H1 (cell line): ENCODE measurements at regions not wholly inside any gene's neighbourhood (a gene's known extent, or its start where the extent isn't known, plus 50 kb on each side); places are given as distances from the start of the nearest gene placed in this dataset.

Experiments
- CTCF ChIA-PET: fragments of 300-600 bp; sonication (Branson Sonifier 250); formaldehyde crosslinking; loops from one replicate; lab custom pipeline; 2021; ENCODE audit not compliant: partially characterized antibody; lab: Charles Lee
- POLR2A ChIA-PET: fragments of 300-600 bp; sonication (Branson Sonifier 250); formaldehyde crosslinking; loops from one replicate; lab custom pipeline; 2021; ENCODE audit warnings: inconsistent platforms; ENCODE audit not compliant: partially characterized antibody; lab: Charles Lee
- DNase-seq, 2 experiments: peaks; one replicate each; pipeline versions ENCODE4 v3.0.0 to v3.0.0-alpha.2; 2010 to 2022; ENCODE audit warnings: low spot score in 2 of 2, low read depth in 1 of 2, mixed read lengths in 1 of 2
- FAIRE-seq: peaks from 2 replicates; lab custom pipeline; 2011; peaks lifted over from hg19 to GRCh38; lab: Jason Lieb, UNC
- H2AFZ ChIP-seq: 2 replicates; pipeline ENCODE4 v1.8.1; 2012; ENCODE audit warnings: low read length, inconsistent platforms
- H2AK5ac ChIP-seq: 2 replicates; pipeline ENCODE4 v1.6.1; 2013; ENCODE audit warnings: low read depth, low read length
- H2BK120ac ChIP-seq: replicated peaks from 2 replicates; pipeline ENCODE3; 2013; ENCODE audit warnings: low read depth, low read length, inconsistent platforms
- H2BK12ac ChIP-seq: 2 replicates; pipeline ENCODE4 v1.6.1; 2013; ENCODE audit warnings: low read depth, low read length
- H2BK15ac ChIP-seq: 2 replicates; pipeline ENCODE4 v1.6.1; 2013; ENCODE audit warnings: low read length
- H2BK20ac ChIP-seq: 2 replicates; pipeline ENCODE4 v1.6.1; 2013; ENCODE audit warnings: low read length
- H2BK5ac ChIP-seq: 2 replicates; pipeline ENCODE4 v1.6.1; 2013; ENCODE audit warnings: low read depth, low read length
- H3K14ac ChIP-seq: 2 replicates; pipeline ENCODE4 v1.6.1; 2013; ENCODE audit warnings: inconsistent platforms; ENCODE audit not compliant: insufficient read length
- H3K18ac ChIP-seq: 2 replicates; pipeline ENCODE4 v1.6.1; 2013; ENCODE audit warnings: low read length; ENCODE audit errors: extremely low read depth
- H3K23ac ChIP-seq: 2 replicates; pipeline ENCODE4 v1.6.1; 2013; ENCODE audit warnings: inconsistent platforms; ENCODE audit not compliant: insufficient read length
- H3K23me2 ChIP-seq: 2 replicates; pipeline ENCODE4 v1.6.1; 2013; ENCODE audit warnings: low read depth, low read length
- H3K27ac ChIP-seq: 2 replicates; pipeline ENCODE4 v1.6.1; 2011; ENCODE audit warnings: low read depth, low read length, inconsistent platforms
- H3K27me3 ChIP-seq, 4 experiments: replicated peaks in 1 of 4; 1 replicate in 1 of 4; 2 replicates in 3 of 4; pipeline versions ENCODE4 v1.6.1 to v1.8.1; 2011 to 2013; ENCODE audit warnings: low read length in 3 of 4, mild to moderate bottlenecking in 3 of 4, inconsistent platforms in 2 of 4, mixed read lengths in 2 of 4, moderate library complexity in 1 of 4; ENCODE audit not compliant: control insufficient read depth in 3 of 4, insufficient read depth in 3 of 4; ENCODE audit errors: extremely low read depth in 1 of 4
- H3K36me3 ChIP-seq, 4 experiments: 2 replicates each; pipeline versions ENCODE4 v1.6.1 to v1.8.1; 2011 to 2013; ENCODE audit warnings: mild to moderate bottlenecking in 4 of 4, low read length in 3 of 4, moderate library complexity in 2 of 4, control low read depth in 1 of 4, inconsistent platforms in 1 of 4; ENCODE audit not compliant: insufficient read depth in 4 of 4, control insufficient read depth in 2 of 4
- H3K4ac ChIP-seq: replicated peaks from 2 replicates; pipeline ENCODE3; 2013; ENCODE audit warnings: low read length, low read depth, mixed read lengths, inconsistent platforms; ENCODE audit not compliant: insufficient read length
- H3K4me1 ChIP-seq, 4 experiments: replicated peaks in 1 of 4; 1 replicate in 1 of 4; 2 replicates in 3 of 4; pipeline versions ENCODE4 v1.6.1 to v1.8.1; 2011 to 2013; ENCODE audit warnings: low read length in 3 of 4, inconsistent platforms in 2 of 4, mixed read lengths in 1 of 4; ENCODE audit not compliant: insufficient read depth in 4 of 4, control insufficient read depth in 3 of 4
- H3K4me2 ChIP-seq, 2 experiments: 2 replicates each; pipeline versions ENCODE4 v1.6.1 to v1.8.1; 2011 to 2013; ENCODE audit warnings: low read depth in 2 of 2, low read length in 2 of 2, control low read depth in 1 of 2, inconsistent platforms in 1 of 2, mild to moderate bottlenecking in 1 of 2; ENCODE audit not compliant: insufficient read depth in 1 of 2
- H3K4me3 ChIP-seq, 4 experiments: fragments of 200-600, 300-600 bp in 1 of 4; sonication (generic), shearing (Covaris generic), sonication (Bioruptor Twin) in 1 of 4; 2 replicates each; pipeline versions ENCODE4 v1.5.1 to v1.8.1; 2011 to 2016; ENCODE audit warnings: low read length in 4 of 4, low read depth in 3 of 4, control low read depth in 2 of 4, inconsistent platforms in 2 of 4, mild to moderate bottlenecking in 2 of 4, mixed read lengths in 1 of 4, moderate library complexity in 1 of 4; ENCODE audit not compliant: insufficient read depth in 2 of 4; ENCODE audit errors: extremely low read depth in 1 of 4
- H3K56ac ChIP-seq: replicated peaks from 2 replicates; pipeline ENCODE3; 2013; ENCODE audit warnings: low read depth, mild to moderate bottlenecking, mixed read lengths, low read length, inconsistent platforms; ENCODE audit not compliant: insufficient read length
- H3K79me1 ChIP-seq: 2 replicates; pipeline ENCODE4 v1.6.1; 2013; ENCODE audit warnings: low read depth, low read length, control low read depth
- H3K79me2 ChIP-seq, 2 experiments: 2 replicates each; pipeline versions ENCODE4 v1.6.1 to v1.8.1; 2012 to 2013; ENCODE audit warnings: low read length in 2 of 2, mild to moderate bottlenecking in 2 of 2, inconsistent platforms in 1 of 2; ENCODE audit not compliant: insufficient read depth in 2 of 2, control insufficient read depth in 1 of 2
- H3K9ac ChIP-seq, 4 experiments: replicated peaks in 1 of 4; 1 replicate in 1 of 4; 2 replicates in 3 of 4; pipeline versions ENCODE4 v1.6.1 to v1.8.1; 2011 to 2013; ENCODE audit warnings: low read depth in 3 of 4, low read length in 3 of 4, control low read depth in 2 of 4, mild to moderate bottlenecking in 2 of 4, moderate library complexity in 2 of 4, inconsistent platforms in 1 of 4; ENCODE audit errors: extremely low read depth in 1 of 4
- H3K9me3 ChIP-seq, 2 experiments: 2 replicates each; pipeline versions ENCODE4 v1.6.1 to v1.8.1; 2012 to 2013; ENCODE audit warnings: mild to moderate bottlenecking in 2 of 2, moderate library complexity in 2 of 2, control low read depth in 1 of 2, inconsistent platforms in 1 of 2, low read depth in 1 of 2, low read length in 1 of 2, mixed read lengths in 1 of 2; ENCODE audit not compliant: insufficient read depth in 2 of 2
- H4K20me1 ChIP-seq, 2 experiments: replicated peaks in 1 of 2; 2 replicates each; pipeline versions ENCODE3 to v1.8.1; 2011 to 2013; ENCODE audit warnings: inconsistent platforms in 2 of 2, low read length in 2 of 2, mild to moderate bottlenecking in 1 of 2; ENCODE audit not compliant: insufficient read depth in 2 of 2, control insufficient read depth in 1 of 2
- H4K5ac ChIP-seq: 2 replicates; pipeline ENCODE4 v1.6.1; 2013; ENCODE audit warnings: low read length, low read depth, mixed read lengths, inconsistent platforms; ENCODE audit not compliant: insufficient read length
- H4K8ac ChIP-seq: 2 replicates; pipeline ENCODE4 v1.8.0; 2013; ENCODE audit warnings: mild to moderate bottlenecking, moderate library complexity, low read length, inconsistent platforms; ENCODE audit not compliant: insufficient read depth; ENCODE audit errors: extremely low read depth
- H4K91ac ChIP-seq: replicated peaks from 2 replicates; pipeline ENCODE3; 2013; ENCODE audit warnings: low read length, mixed read lengths, inconsistent platforms; ENCODE audit not compliant: insufficient read length
- BCL11A ChIP-seq, 2 experiments: IDR thresholded peaks; one replicate each; pipeline ENCODE4 v1.6.1; 2011; ENCODE audit warnings: low read depth in 2 of 2, low read length in 2 of 2, mild to moderate bottlenecking in 2 of 2
- BRCA1 ChIP-seq: IDR thresholded peaks from 2 replicates; pipeline ENCODE4 v1.6.1; 2012; ENCODE audit warnings: low read depth, low read length, improper control_type of control experiment
- CEBPB ChIP-seq: IDR thresholded peaks from 2 replicates; pipeline ENCODE4 v1.6.1; 2012; ENCODE audit warnings: low read depth, low read length
- FOSL1 ChIP-seq: IDR thresholded peaks from 2 replicates; pipeline ENCODE4 v1.6.1; 2011; ENCODE audit warnings: mild to moderate bottlenecking, low read depth, low read length, moderate library complexity; ENCODE audit not compliant: insufficient read depth
- HDAC6 ChIP-seq: IDR thresholded peaks from one replicate; pipeline ENCODE4 v1.7.1; 2012; ENCODE audit warnings: low read depth, mild to moderate bottlenecking, inconsistent platforms, low read length, moderate library complexity
- JUN ChIP-seq: IDR thresholded peaks from 2 replicates; pipeline ENCODE4 v1.6.1; 2011; ENCODE audit warnings: low read depth, mild to moderate bottlenecking, improper control_type of control experiment, low read length
- JUND ChIP-seq: IDR thresholded peaks from 2 replicates; pipeline ENCODE4 v1.6.1; 2011; ENCODE audit warnings: mild to moderate bottlenecking, improper control_type of control experiment, low read length
- RFX5 ChIP-seq: IDR thresholded peaks from 2 replicates; pipeline ENCODE4 v1.6.1; 2011; ENCODE audit warnings: low read depth, low read length, improper control_type of control experiment, borderline replicate concordance
- RXRA ChIP-seq: IDR thresholded peaks from 2 replicates; pipeline ENCODE4 v1.6.1; 2011; ENCODE audit warnings: low read depth, mild to moderate bottlenecking, low read length, moderate library complexity; ENCODE audit not compliant: insufficient read depth
- SIRT6 ChIP-seq: IDR thresholded peaks from one replicate; pipeline ENCODE4 v1.7.1; 2012; ENCODE audit warnings: low read length, inconsistent platforms
- SIX5 ChIP-seq: IDR thresholded peaks from 2 replicates; pipeline ENCODE4 v1.6.1; 2011; ENCODE audit warnings: mild to moderate bottlenecking, low read depth, low read length
- SUZ12 ChIP-seq: fragments of 200-600 bp; sonication (generic); IDR thresholded peaks from 2 replicates; pipeline ENCODE4 v1.6.1; 2012; ENCODE audit warnings: mild to moderate bottlenecking, inconsistent platforms, low read length, moderate library complexity, mixed read lengths
- USF2 ChIP-seq: IDR thresholded peaks from 2 replicates; pipeline ENCODE4 v1.6.1; 2011; ENCODE audit warnings: low read length, improper control_type of control experiment
- WGBS, 2 experiments: shearing (Covaris generic) in 1 of 2; methylation state at CpG; one replicate each; pipeline versions ENCODE4 v1.1.6 to v1.1.7; 2013 to 2015; ENCODE audit warnings: low lambda C conversion rate in 2 of 2, mixed read lengths in 2 of 2, inconsistent platforms in 1 of 2, low coverage in 1 of 2, missing lambda C conversion rate in 1 of 2; ENCODE audit not compliant: insufficient replicate concordance in 2 of 2, insufficient coverage in 1 of 2, insufficient read length in 1 of 2; ENCODE audit errors: extremely low coverage in 1 of 2, missing lambda C conversion rate in 1 of 2; 5-methylcytosine and 5-hydroxymethylcytosine counted together
- TF ChIP-seq, protein P1 (sequence below): IDR thresholded peaks from 2 replicates; pipeline ENCODE4 v1.6.1; 2011; ENCODE audit warnings: low read depth, mild to moderate bottlenecking, low read length; ENCODE audit not compliant: insufficient read depth

DNA sequence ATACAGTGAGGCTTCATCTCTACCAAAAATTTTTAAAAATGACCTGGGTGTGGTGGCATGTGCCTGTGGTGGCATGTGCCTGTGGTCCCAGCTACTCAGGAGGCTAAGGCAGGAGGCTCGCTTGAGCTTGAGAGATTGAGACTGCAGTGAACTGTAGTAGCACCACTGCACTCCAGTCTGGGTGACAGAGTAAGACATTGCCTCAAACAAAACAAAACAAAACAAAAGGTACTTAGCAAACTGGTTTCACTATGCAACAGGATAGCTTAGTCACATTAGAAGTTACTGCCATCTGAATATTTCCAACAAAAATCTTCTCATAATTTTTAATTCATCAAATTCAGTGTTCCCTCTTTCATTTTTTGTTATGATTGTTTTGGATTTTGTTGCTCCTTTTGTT, 137.9 kb downstream of the QRSL1 start:
- no peak overlapping the region for H3K27ac ChIP-seq
- H3K4me3 ChIP-seq: no peak overlapping the region
- H4K91ac ChIP-seq: no peak overlapping the region
- POLR2A ChIA-PET: no interaction called here
- no peak overlapping the region for H4K5ac ChIP-seq
- H2BK5ac ChIP-seq: no peak overlapping the region
- no peak overlapping the region for H3K4me2 ChIP-seq
- H3K9ac ChIP-seq: no peak overlapping the region
- H2BK15ac ChIP-seq: no peak overlapping the region
- H3K18ac ChIP-seq: no peak overlapping the region; the same call in 1 of the 2 replicates
- H3K36me3 ChIP-seq: peaks cover 0 to 3% (median 0%) of the 10 kb centered on the region in 4 experiments; a peak in 1 of 8 replicates
- DNase-seq (no peak), FAIRE-seq (no peak)
- no peak overlapping the region for H3K23ac ChIP-seq
- no peak overlapping the region for H3K14ac ChIP-seq
- H3K9me3 ChIP-seq: peaks cover 4 to 14% of the 10 kb centered on the region in 2 experiments
- H2BK12ac ChIP-seq: no peak overlapping the region
- no peak overlapping the region for H3K4ac ChIP-seq
- 100% methylated on average over 1 of the region's 1 CpG; no CpG with 5 or more reads in 1 of the 2 experiments for WGBS, 2 experiments
- H3K4me1 ChIP-seq: no peaks in the 10 kb centered on the region
- H2AK5ac ChIP-seq: no peak overlapping the region
- CTCF ChIA-PET: no interaction called here
- no peaks in the 10 kb centered on the region for H4K20me1 ChIP-seq
- H3K79me1 ChIP-seq: no peaks in the 10 kb centered on the region
- no peak overlapping the region for H3K56ac ChIP-seq
- no peaks in the 10 kb centered on the region; a peak in 1 of 7 replicates for H3K27me3 ChIP-seq
- H4K8ac ChIP-seq: no peak overlapping the region
- H3K79me2 ChIP-seq: no peaks in the 10 kb centered on the region
- H2AFZ ChIP-seq: no peak overlapping the region
- no peaks in the 10 kb centered on the region for H3K23me2 ChIP-seq
- no peak overlapping the region for H2BK20ac ChIP-seq
- H2BK120ac ChIP-seq: no peak overlapping the region
- no peak for TF ChIP-seq FOSL1
- TF ChIP-seq RFX5: no peak
- TF ChIP-seq JUN: no peak
- no peak for TF ChIP-seq CEBPB
- no peak for TF ChIP-seq SUZ12
- TF ChIP-seq RXRA: no peak
- no peak for TF ChIP-seq USF2
- TF ChIP-seq BCL11A (IDR thresholded peaks at IDR 0.05; ENCODE audit: low read depth in 2 of 2, low read length in 2 of 2): no peak
- TF ChIP-seq BRCA1: no peak
- TF ChIP-seq JUND: no peak
- no peak for TF ChIP-seq HDAC6
- TF ChIP-seq SIRT6: no peak
- no peak for TF ChIP-seq SIX5
- TF ChIP-seq, protein P1, sequence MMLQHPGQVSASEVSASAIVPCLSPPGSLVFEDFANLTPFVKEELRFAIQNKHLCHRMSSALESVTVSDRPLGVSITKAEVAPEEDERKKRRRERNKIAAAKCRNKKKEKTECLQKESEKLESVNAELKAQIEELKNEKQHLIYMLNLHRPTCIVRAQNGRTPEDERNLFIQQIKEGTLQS: no peak
